KMS-11 (cell line): ENCODE measurements at regions not wholly inside any gene's neighbourhood (a gene's known extent, or its start where the extent isn't known, plus 50 kb on each side); places are given as distances from the start of the nearest gene placed in this dataset.

ENCODE experiments used
- H2AFZ ChIP-seq: fragments of 200-600 bp; sonication (generic); 2 replicates; pipeline ENCODE4 v1.6.1; 2016; ENCODE audit warnings: antibody characterized with exemption, mixed run types, low read depth
- H3K27ac ChIP-seq: fragments of 200-600 bp; sonication (generic); 2 replicates; pipeline ENCODE4 v1.6.1; 2016; ENCODE audit warnings: mild to moderate bottlenecking, mixed run types
- H3K27me3 ChIP-seq: fragments of 200-600 bp; sonication (generic); 2 replicates; pipeline ENCODE4 v1.6.1; 2017; ENCODE audit warnings: mild to moderate bottlenecking, low read depth, mixed run types, moderate library complexity; ENCODE audit not compliant: insufficient read depth
- H3K36me3 ChIP-seq: fragments of 200-600 bp; sonication (generic); 2 replicates; pipeline ENCODE4 v1.6.1; 2017; ENCODE audit warnings: mild to moderate bottlenecking, mixed run types; ENCODE audit not compliant: insufficient read depth
- H3K4me1 ChIP-seq: fragments of 200-600 bp; sonication (generic); 2 replicates; pipeline ENCODE4 v1.6.1; 2016; ENCODE audit warnings: mild to moderate bottlenecking, low read depth, mixed run types; ENCODE audit not compliant: poor library complexity, severe bottlenecking
- H3K4me2 ChIP-seq: fragments of 200-600 bp; sonication (generic); 2 replicates; pipeline ENCODE4 v1.7.0; 2016; ENCODE audit warnings: mild to moderate bottlenecking, mixed run types
- H3K4me3 ChIP-seq: fragments of 200-600 bp; sonication (generic); IDR thresholded peaks from 2 replicates; pipeline ENCODE4 v1.6.1; 2017; ENCODE audit warnings: low read depth, low read length, mixed read lengths; ENCODE audit not compliant: insufficient read depth
- H3K79me2 ChIP-seq: fragments of 200-600 bp; sonication (generic); 2 replicates; pipeline ENCODE4 v1.6.1; 2016; ENCODE audit warnings: low read depth, mixed run types; ENCODE audit not compliant: insufficient read depth
- H3K9ac ChIP-seq: fragments of 200-600 bp; sonication (generic); 2 replicates; pipeline ENCODE4 v1.6.1; 2016; ENCODE audit warnings: mild to moderate bottlenecking, mixed run types
- H4K20me1 ChIP-seq: fragments of 200-600 bp; sonication (generic); 2 replicates; pipeline ENCODE4 v1.6.1; 2016; ENCODE audit warnings: mild to moderate bottlenecking, mixed run types; ENCODE audit not compliant: insufficient read depth
- TF ChIP-seq, protein P1 (sequence below): fragments of 200-600 bp; sonication (generic); conservative IDR thresholded peaks from 2 replicates; pipeline ENCODE4 v1.6.1; 2017; ENCODE audit warnings: low read depth, mild to moderate bottlenecking, antibody characterized with exemption, low read length, moderate library complexity, mixed read lengths

DNA sequence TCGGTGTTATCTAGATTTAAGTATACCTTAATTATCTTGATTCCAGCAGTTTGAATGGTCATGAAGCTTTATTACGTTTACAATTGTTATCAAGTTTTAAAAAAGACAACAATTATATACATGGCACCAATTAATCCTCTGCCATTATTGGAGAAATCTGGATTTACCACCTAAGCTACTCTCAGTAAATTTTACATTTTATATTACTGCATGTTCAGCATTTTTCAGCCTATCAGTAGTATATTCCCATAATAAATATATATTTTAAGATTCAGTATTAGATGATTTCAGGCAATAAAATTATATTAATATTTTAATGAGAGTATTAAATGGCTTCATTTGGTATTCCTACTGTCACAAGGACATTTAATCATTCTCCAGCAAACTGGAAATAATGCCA, 264.5 kb upstream of the PRDM9 start:
- no peaks in the 10 kb centered on the region for H3K4me1 ChIP-seq
- no peak overlapping the region for H3K27ac ChIP-seq
- no peaks in the 10 kb centered on the region for H4K20me1 ChIP-seq
- H3K4me2 ChIP-seq: no peak overlapping the region
- TF ChIP-seq, protein P1, sequence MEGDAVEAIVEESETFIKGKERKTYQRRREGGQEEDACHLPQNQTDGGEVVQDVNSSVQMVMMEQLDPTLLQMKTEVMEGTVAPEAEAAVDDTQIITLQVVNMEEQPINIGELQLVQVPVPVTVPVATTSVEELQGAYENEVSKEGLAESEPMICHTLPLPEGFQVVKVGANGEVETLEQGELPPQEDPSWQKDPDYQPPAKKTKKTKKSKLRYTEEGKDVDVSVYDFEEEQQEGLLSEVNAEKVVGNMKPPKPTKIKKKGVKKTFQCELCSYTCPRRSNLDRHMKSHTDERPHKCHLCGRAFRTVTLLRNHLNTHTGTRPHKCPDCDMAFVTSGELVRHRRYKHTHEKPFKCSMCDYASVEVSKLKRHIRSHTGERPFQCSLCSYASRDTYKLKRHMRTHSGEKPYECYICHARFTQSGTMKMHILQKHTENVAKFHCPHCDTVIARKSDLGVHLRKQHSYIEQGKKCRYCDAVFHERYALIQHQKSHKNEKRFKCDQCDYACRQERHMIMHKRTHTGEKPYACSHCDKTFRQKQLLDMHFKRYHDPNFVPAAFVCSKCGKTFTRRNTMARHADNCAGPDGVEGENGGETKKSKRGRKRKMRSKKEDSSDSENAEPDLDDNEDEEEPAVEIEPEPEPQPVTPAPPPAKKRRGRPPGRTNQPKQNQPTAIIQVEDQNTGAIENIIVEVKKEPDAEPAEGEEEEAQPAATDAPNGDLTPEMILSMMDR: no peak
- no peaks in the 10 kb centered on the region for H3K79me2 ChIP-seq
- H3K36me3 ChIP-seq: no peaks in the 10 kb centered on the region
- H3K9ac ChIP-seq: no peak overlapping the region
- H3K4me3 ChIP-seq: no peak overlapping the region
- H2AFZ ChIP-seq: no peak overlapping the region
- no peaks in the 10 kb centered on the region for H3K27me3 ChIP-seq

DNA sequence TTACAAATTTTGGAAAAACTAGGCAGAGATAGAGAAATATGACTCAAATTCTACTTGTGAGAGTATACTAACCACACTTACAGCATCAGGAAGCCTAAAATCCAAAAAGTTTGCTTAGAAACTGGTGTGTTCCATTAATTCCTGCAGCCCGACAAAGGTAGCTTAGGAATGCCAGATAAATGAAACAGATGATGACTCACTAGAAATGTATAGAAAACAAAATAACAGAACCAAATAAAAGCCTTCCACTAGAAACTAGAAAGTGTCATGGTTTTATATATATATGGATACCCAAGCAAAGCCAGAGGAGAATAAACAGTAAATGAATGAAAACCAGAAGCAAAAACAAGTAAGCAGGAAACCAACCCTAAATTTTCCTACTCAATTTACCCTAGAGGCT, 272.2 kb upstream of the PRDM9 start:
- Histone ChIP-seq H3K4me3 (no peak overlapping the region), H3K36me3 (no peaks in the 10 kb centered on the region), H3K4me1 (no peaks in the 10 kb centered on the region), H3K4me2 (no peak overlapping the region), H3K27me3 (no peaks in the 10 kb centered on the region), H3K27ac (no peak overlapping the region), H3K9ac (no peak overlapping the region), H2AFZ (no peak overlapping the region), H3K79me2 (no peaks in the 10 kb centered on the region), H4K20me1 (no peaks in the 10 kb centered on the region)
- TF ChIP-seq, protein P1: no peak

DNA sequence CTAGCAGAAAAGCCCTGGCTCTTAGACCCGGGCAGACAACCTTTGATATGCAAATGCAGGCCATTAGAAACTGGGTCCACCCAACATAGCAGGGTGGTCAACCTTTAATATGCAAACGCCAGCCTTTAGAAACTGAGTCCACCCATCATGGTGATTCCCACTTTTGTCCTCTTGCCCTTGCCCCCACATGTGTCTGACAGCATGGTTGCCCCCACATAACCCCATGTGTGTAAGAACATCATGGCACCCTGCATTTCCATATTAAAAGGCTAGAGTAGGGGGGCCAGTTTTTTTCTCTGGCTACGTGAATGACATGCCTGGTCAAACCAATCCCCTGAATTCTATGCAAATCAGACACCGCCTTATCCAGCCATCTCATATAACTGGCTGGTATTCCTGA, 273.2 kb upstream of the PRDM9 start:
- Histone ChIP-seq H3K27me3 (no peaks in the 10 kb centered on the region), H3K4me2 (no peak overlapping the region), H4K20me1 (no peaks in the 10 kb centered on the region), H3K27ac (no peak overlapping the region), H2AFZ (no peak overlapping the region), H3K9ac (no peak overlapping the region), H3K4me1 (no peaks in the 10 kb centered on the region), H3K36me3 (no peaks in the 10 kb centered on the region), H3K4me3 (no peak overlapping the region), H3K79me2 (no peaks in the 10 kb centered on the region)
- TF ChIP-seq, protein P1: no peak

DNA sequence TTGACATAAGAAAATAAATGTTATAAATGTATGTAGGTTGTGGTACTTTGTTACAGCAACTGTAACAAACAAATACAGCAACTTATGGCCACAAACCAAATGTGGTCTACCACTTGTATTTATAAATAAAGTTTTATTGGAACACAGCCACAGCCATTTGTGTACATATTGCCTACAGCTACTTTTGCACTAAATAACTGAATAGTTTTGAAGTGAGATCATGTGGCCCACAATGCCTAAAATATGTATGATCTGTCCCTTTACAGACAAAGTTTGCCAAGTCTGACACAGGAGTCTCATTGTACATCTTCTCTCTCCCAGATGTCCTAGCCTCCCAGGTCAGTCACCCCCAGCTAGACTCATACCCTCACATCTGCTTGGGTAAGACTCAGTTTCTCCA, 283.6 kb upstream of the PRDM9 start:
- Histone ChIP-seq H3K36me3 (no peaks in the 10 kb centered on the region), H3K4me1 (no peaks in the 10 kb centered on the region), H2AFZ (no peak overlapping the region), H4K20me1 (no peaks in the 10 kb centered on the region), H3K27me3 (no peaks in the 10 kb centered on the region), H3K9ac (no peak overlapping the region), H3K4me2 (no peak overlapping the region), H3K4me3 (no peak overlapping the region), H3K79me2 (no peaks in the 10 kb centered on the region), H3K27ac (no peak overlapping the region)
- TF ChIP-seq, protein P1: no peak

DNA sequence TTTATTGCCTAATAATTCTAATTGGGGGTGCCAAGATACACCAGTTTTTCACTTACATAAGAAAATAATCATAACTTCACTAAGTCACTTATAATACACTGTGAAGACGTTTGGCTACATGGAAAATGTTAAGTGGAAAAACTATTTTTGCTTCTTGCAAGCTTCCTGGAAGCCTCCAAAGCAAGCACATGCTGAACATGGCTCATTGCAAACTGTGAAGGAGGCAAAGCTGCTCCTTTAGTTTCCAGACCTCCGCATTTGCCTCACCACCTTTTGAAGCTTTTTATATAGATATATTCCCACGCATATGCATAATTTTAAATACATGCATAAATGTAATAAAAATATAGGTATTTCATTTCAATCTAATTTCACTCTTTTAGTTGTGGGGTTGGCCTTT, 285.6 kb upstream of the PRDM9 start:
- Histone ChIP-seq H3K79me2 (no peaks in the 10 kb centered on the region), H3K36me3 (no peaks in the 10 kb centered on the region)
- TF ChIP-seq, protein P1: no peak

More for the DNA sequence above, 285.6 kb upstream of the PRDM9 start:
- no peaks in the 10 kb centered on the region for H3K27me3 ChIP-seq
- H3K4me2 ChIP-seq: no peak overlapping the region
- no peak overlapping the region for H3K4me3 ChIP-seq
- H4K20me1 ChIP-seq: no peaks in the 10 kb centered on the region
- no peak overlapping the region for H2AFZ ChIP-seq
- H3K4me1 ChIP-seq: no peaks in the 10 kb centered on the region
- H3K9ac ChIP-seq: no peak overlapping the region
- H3K27ac ChIP-seq: no peak overlapping the region
